Thyroid gland (tissue), 4 donors: ENCODE measurements at regions not wholly inside any gene's neighbourhood (a gene's known extent, or its start where the extent isn't known, plus 50 kb on each side); places are given as distances from the start of the nearest gene placed in this dataset.

ENCODE experiments used
- DNase-seq, 2 donors: peaks; one replicate each; pipeline ENCODE4 v3.0.0-alpha.2; 2019
- H3K27ac ChIP-seq, 3 donors: fragments of 200-600 bp; sonication (generic); 1 replicate in 2 of 3; 2 replicates in 1 of 3; pipeline ENCODE4 v1.5.1; 2016 to 2019; ENCODE audit warnings: mild to moderate bottlenecking in 1 of 3, moderate library complexity in 1 of 3
- H3K27me3 ChIP-seq: fragments of 200-600 bp; sonication (generic); one replicate; pipeline ENCODE4 v1.5.1; 2019
- H3K36me3 ChIP-seq, 2 donors: fragments of 200-600 bp; sonication (generic); one replicate each; pipeline ENCODE4 v1.5.1; 2016 to 2019
- H3K4me1 ChIP-seq, 2 donors: fragments of 200-600 bp; sonication (generic); one replicate each; pipeline ENCODE4 v1.5.1; 2017 to 2019
- H3K4me3 ChIP-seq, 3 donors: fragments of 200-600 bp; sonication (generic); replicated peaks in 1 of 3; 1 replicate in 2 of 3; 2 replicates in 1 of 3; pipeline ENCODE4 v1.5.1; 2016; ENCODE audit warnings: mild to moderate bottlenecking in 1 of 3
- H3K9me3 ChIP-seq: fragments of 200-600 bp; sonication (generic); one replicate; pipeline ENCODE4 v1.5.1; 2017
- POLR2A ChIP-seq, 2 donors: fragments of 450-650 bp; IDR thresholded peaks; one replicate each; pipeline ENCODE4 v1.6.1; 2017; ENCODE audit warnings: antibody characterized with exemption in 2 of 2, mild to moderate bottlenecking in 2 of 2, moderate library complexity in 1 of 2
- WGBS, 2 donors: methylation state at CpG; one replicate each; pipeline ENCODE4 v1.1.5; 2017; 5-methylcytosine and 5-hydroxymethylcytosine counted together
- intact Hi-C: fragments of 100-400 bp; cut with DNase I; formaldehyde crosslinking; loops from one replicate; pipeline ENCODE4 v1.15.1; 2023
- TF ChIP-seq, protein P1 (sequence below), 6 experiments: fragments of 200-600 bp in 3 of 6; fragments of 450-650 bp in 3 of 6; sonication (generic) in 3 of 6; IDR thresholded peaks; one replicate each; pipeline ENCODE4 v1.5.1; 2016 to 2019; ENCODE audit warnings: antibody characterized with exemption in 6 of 6, mild to moderate bottlenecking in 2 of 6, inconsistent platforms in 1 of 6, moderate library complexity in 1 of 6

DNA sequence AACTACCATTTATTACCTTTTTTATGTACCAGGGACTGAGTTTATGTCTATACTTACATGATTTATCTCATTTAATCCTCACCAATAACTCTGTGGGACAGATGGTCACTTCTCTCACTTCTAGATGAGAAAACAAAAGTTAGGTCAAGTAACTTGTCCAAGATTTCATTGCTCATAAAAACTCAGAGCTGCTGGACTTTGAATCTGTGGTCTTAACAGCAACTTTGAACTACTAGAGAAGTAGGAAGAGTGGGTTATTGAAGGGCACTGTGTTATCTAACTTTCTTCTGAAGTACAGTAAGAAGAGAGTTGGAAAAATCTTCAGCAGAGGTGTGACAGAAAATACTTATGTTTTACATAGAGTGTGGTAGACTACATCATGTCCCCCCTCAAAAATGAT is 214.2 kb upstream of the BMPER start:
- Histone ChIP-seq H3K9me3 (no peaks in the 10 kb centered on the region), H3K27me3 (no peaks in the 10 kb centered on the region), H3K4me1 (peaks cover 16 to 20% of the 10 kb centered on the region in 2 donors), H3K4me3 (no peak overlapping the region), H3K27ac (no peak overlapping the region), H3K36me3 (no peaks in the 10 kb centered on the region)
- DNase-seq, result no peak
- TF ChIP-seq, protein P1, sequence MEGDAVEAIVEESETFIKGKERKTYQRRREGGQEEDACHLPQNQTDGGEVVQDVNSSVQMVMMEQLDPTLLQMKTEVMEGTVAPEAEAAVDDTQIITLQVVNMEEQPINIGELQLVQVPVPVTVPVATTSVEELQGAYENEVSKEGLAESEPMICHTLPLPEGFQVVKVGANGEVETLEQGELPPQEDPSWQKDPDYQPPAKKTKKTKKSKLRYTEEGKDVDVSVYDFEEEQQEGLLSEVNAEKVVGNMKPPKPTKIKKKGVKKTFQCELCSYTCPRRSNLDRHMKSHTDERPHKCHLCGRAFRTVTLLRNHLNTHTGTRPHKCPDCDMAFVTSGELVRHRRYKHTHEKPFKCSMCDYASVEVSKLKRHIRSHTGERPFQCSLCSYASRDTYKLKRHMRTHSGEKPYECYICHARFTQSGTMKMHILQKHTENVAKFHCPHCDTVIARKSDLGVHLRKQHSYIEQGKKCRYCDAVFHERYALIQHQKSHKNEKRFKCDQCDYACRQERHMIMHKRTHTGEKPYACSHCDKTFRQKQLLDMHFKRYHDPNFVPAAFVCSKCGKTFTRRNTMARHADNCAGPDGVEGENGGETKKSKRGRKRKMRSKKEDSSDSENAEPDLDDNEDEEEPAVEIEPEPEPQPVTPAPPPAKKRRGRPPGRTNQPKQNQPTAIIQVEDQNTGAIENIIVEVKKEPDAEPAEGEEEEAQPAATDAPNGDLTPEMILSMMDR (IDR thresholded peaks at IDR 0.05), result no peak
- TF ChIP-seq POLR2A (IDR thresholded peaks at IDR 0.05), result no peak
- intact Hi-C loops, result no loop called here

DNA sequence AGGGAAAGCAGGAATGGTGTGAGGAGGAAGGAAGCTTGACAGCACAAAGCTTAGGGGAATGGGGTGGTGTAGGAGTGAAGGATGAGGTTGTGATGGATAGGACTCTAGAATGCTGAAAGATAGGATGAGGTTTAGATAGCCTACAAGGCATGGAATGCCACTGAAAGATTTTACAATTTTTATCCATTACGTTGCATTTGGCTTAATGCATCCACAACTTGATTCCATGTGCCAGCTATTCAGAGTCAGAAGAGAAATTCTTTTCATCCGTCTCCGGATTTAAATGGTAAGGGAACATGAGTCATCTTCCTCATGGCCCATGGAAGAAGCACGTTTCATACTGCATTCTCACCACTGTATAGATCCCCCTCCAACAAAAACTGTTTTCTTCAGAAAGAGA is 212.4 kb upstream of the BMPER start:
- TF ChIP-seq POLR2A (IDR thresholded peaks at IDR 0.05), result no peak
- TF ChIP-seq, protein P1 (IDR thresholded peaks at IDR 0.05), result no peak
- Histone ChIP-seq H3K27ac (no peak overlapping the region), H3K27me3 (no peaks in the 10 kb centered on the region), H3K36me3 (no peaks in the 10 kb centered on the region), H3K9me3 (no peaks in the 10 kb centered on the region), H3K4me1 (peaks cover 10 to 14% of the 10 kb centered on the region in 2 donors), H3K4me3 (no peak overlapping the region)
- 72 to 85% methylated on average over 4 of the region's 4 CpGs for WGBS, 2 donors
- DNase-seq, result no peak
- intact Hi-C loops, result no loop called here

DNA sequence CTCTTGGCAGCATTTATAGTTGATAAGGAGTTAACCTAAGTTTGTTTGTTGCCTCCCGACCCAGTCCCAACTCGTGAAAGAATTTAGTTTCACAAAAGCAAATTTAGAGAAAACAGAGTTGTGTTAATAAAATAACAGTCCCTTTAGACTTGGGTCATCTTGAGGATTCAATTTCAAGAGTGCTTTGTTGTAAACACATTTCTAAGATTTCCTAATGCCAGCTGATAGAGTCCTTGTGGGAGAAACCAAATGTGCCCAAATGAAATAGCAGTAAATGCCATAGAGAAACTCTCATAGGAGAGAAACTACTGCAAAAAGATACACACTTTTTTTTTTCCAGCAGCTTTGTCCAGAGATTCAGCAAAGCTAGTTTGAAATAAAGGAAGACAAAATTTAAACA is 211.3 kb upstream of the BMPER start:
- Histone ChIP-seq H3K27ac (peak overlapping the region in 1 of 3 donors; percentile 55), H3K27me3 (no peaks in the 10 kb centered on the region), H3K4me3 (no peak overlapping the region), H3K36me3 (no peaks in the 10 kb centered on the region), H3K4me1 (peaks cover 10 to 14% of the 10 kb centered on the region in 2 donors), H3K9me3 (no peaks in the 10 kb centered on the region)
- no peak for DNase-seq
- no peak for TF ChIP-seq POLR2A (IDR thresholded peaks at IDR 0.05)
- TF ChIP-seq, protein P1 (IDR thresholded peaks at IDR 0.05), result no peak
- WGBS, 2 donors, result 17 to 26% methylated on average over 2 of the region's 2 CpGs
- intact Hi-C loops, result no loop called here

DNA sequence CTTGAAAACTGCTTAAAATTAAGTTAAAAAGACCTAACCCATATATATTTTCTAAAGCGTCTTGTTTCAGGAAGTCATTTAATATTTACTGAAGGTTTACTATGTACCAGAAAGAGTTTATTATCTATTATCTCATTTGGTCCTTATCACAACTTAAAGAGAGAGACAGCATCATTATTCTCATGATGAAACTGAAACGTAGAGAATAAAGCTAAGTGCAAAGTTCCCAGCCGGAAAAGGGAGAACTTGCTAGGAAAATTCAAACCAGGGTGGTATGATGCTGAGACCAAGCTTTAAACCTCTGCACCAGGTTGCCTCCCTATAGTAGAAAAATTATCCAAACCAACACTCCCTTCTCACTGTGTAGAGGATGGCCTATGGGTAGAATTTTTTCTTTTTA is 207.7 kb upstream of the BMPER start:
- DNase-seq, result no peak
- TF ChIP-seq, protein P1 (IDR thresholded peaks at IDR 0.05), result no peak
- no peak for TF ChIP-seq POLR2A (IDR thresholded peaks at IDR 0.05)
- intact Hi-C loops, result no loop called here
- Histone ChIP-seq H3K27ac (no peak overlapping the region), H3K4me1 (peaks cover 10 to 14% of the 10 kb centered on the region in 2 donors), H3K9me3 (no peaks in the 10 kb centered on the region), H3K4me3 (no peak overlapping the region), H3K27me3 (no peaks in the 10 kb centered on the region), H3K36me3 (no peaks in the 10 kb centered on the region)
- 87 to 88% methylated on average over 3 of the region's 3 CpGs for WGBS, 2 donors

DNA sequence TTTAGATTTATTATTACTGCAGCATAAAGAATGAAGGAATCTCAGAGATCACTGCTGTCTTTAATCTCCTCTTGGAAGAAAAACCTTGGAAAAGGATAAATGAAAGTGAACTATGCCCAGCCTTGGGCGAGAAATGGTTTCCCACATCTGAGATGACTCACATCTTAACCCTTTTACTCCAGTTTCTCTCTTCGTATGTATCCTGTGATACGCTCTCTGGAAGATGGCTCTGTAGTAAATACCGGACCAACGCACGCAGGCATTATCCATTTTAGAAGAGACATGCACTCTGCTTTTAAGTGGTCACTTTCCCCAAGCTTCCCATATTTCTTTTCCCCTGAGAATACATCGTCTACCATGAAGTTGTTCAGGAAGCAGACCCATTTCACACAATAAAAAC is 207.3 kb upstream of the BMPER start:
- Histone ChIP-seq H3K9me3 (no peaks in the 10 kb centered on the region), H3K4me1 (peaks cover 10 to 14% of the 10 kb centered on the region in 2 donors), H3K27ac (no peak overlapping the region), H3K36me3 (no peaks in the 10 kb centered on the region), H3K4me3 (no peak overlapping the region), H3K27me3 (no peaks in the 10 kb centered on the region)
- intact Hi-C loops, result no loop called here
- 93 to 94% methylated on average over 7 of the region's 7 CpGs for WGBS, 2 donors
- no peak for DNase-seq
- TF ChIP-seq POLR2A (IDR thresholded peaks at IDR 0.05), result no peak
- TF ChIP-seq, protein P1 (IDR thresholded peaks at IDR 0.05), result no peak
